ENCODE measurements at regions not wholly inside any gene's neighbourhood (a gene's known extent, or its start where the extent isn't known, plus 50 kb on each side); places are given as distances from the start of the nearest gene placed in this dataset.

GRCh38 chr2:153110486-153110885 is 368.1 kb downstream of the RPRM start:
- DNase-seq (ENCODE audit: low read depth) = no peak
- H3K4me3 ChIP-seq (ENCODE audit: low read depth, low read length) = no peak overlapping the region
- TF ChIP-seq CTCF (IDR thresholded peaks at IDR 0.05; ENCODE audit: insufficient read depth, low read depth, low read length) = no peak

GRCh38 chr2:153109793-153110192 is 368.8 kb downstream of the RPRM start:
- TF ChIP-seq CTCF (IDR thresholded peaks at IDR 0.05; ENCODE audit: insufficient read depth, low read depth, low read length) = no peak
- no peak overlapping the region for H3K4me3 ChIP-seq (ENCODE audit: low read depth, low read length)
- no peak for DNase-seq (ENCODE audit: low read depth)

DNA sequence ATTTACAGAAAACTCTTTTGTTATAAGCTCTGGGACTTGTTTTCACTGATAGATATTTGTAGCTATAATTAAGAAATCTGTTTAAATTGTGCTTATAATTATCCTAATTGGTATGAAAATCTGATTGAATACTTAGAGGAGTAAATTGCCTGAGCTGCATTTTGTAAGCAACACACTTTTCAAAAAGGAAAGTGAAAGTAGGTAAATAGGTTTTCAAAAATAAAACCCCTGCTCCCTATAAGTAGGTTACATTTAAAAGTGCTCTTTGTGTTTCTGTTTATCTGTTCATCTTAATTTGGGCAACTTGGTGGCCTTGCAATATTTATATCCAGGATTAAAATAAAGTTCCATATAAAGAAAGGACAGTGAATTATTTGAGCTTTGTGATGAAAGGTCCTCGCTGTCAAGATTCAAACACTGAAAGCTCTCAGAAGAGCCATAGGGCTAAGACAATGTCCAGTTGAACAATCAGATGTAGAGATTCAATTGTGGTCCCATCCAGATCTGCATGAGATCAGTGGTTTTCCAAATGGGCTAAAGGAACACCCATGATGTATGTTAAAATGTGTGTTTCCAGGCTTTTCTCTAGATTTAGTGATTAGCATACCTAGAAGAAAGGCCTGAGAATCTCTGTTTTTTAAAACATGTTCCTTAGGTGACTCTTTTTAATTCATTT is 371.6 kb downstream of the RPRM start:
- no peak overlapping the region for H3K4me3 ChIP-seq (ENCODE audit: low read depth, low read length)
- no peak for TF ChIP-seq CTCF (IDR thresholded peaks at IDR 0.05; ENCODE audit: insufficient read depth, low read depth, low read length)
- DNase-seq (ENCODE audit: low read depth) = no peak

GRCh38 chr2:153105829-153106578 is 372.6 kb downstream of the RPRM start:
- no peak overlapping the region for H3K4me3 ChIP-seq (ENCODE audit: low read depth, low read length)
- DNase-seq (ENCODE audit: low read depth) = no peak
- no peak for TF ChIP-seq CTCF (IDR thresholded peaks at IDR 0.05; ENCODE audit: insufficient read depth, low read depth, low read length)

DNA sequence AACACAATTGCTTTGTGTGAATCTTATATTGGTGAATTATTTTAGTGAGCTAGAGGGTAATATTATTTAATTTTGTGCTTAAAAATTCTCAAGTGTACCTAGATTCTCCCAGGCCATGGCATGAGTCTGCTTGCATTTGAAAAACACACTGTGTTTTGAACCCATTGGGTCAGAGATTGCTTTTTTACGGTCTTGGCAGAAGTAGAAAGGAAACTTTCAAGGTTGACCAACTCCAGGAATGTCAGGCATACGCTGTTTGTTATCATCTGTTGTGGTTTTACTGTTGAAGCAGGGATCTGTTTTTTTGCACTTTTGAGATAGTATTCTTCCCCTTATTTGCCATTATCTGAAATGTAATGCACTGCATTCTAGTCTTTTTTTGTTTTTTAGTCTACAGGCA is 377.4 kb downstream of the RPRM start:
- no peak for DNase-seq (ENCODE audit: low read depth)
- H3K4me3 ChIP-seq (ENCODE audit: low read depth, low read length) = no peak overlapping the region
- TF ChIP-seq CTCF (IDR thresholded peaks at IDR 0.05; ENCODE audit: insufficient read depth, low read depth, low read length) = no peak

DNA sequence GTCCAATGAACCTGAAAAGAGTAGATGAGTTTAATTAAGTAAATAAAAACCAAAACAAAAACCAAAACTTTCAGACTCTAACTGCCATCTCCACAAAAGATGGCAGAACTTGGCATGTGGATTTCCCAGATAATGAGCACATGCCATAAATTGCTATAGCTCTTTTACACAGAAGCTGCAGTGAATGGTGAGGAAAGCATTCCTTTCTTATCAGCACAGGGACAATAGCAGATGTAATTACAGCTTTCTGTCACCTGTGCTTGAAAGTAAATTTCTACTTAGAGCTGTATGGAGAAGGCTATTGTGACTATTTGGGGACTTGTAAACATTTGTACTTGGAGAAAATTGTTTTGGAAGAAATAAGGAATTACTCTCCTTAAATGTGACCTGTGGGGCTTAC is 378.4 kb downstream of the RPRM start:
- no peak for DNase-seq (ENCODE audit: low read depth)
- TF ChIP-seq CTCF (IDR thresholded peaks at IDR 0.05; ENCODE audit: insufficient read depth, low read depth, low read length) = no peak

More for the DNA sequence above, 378.4 kb downstream of the RPRM start:
- no peak overlapping the region for H3K4me3 ChIP-seq (ENCODE audit: low read depth, low read length)

Measured in fibroblast of villous mesenchyme (primary cell).